GM19328 (cell line): ENCODE measurements at regions not wholly inside any gene's neighbourhood (a gene's known extent, or its start where the extent isn't known, plus 50 kb on each side); places are given as distances from the start of the nearest gene placed in this dataset.

ENCODE experiments used
- ATAC-seq: cut with Tn5 transposase; IDR thresholded peaks from one replicate; pipeline ENCODE4 v1.9.1; 2021; ENCODE audit warnings: mild to moderate bottlenecking, moderate library complexity; ENCODE audit not compliant: unreplicated experiment

GRCh38 chr2:30338475-30338874 is 107.1 kb downstream of the LBH start:
- ATAC-seq: no peak

DNA sequence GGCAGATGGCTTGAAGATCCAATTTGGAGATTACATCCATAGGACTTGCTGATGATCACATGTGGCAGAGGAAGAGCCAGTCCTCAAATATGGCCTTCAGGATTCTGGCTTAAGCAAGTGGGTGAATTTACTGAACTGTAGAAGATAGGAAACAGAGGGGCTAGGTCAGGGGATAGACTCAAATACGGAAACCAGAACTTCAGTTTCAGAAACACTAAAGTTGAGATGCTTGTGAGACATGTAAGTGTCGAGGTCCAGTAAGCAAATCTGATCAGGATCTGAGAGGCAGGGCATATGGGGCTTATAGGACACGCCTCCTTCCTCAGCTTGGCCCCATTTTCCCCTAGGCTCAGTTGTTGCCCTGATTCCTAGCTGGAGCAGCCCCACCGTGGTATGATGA is 107.7 kb downstream of the LBH start:
- ATAC-seq: no peak

- ATAC-seq: no peak
These were observed 105.4 kb upstream of the LCLAT1 start for GRCh38 chr2:30341500-30342267.

- no peak for ATAC-seq
These were observed 100.4 kb upstream of the LCLAT1 start for GRCh38 chr2:30346471-30347169.

GRCh38 chr2:30348825-30349224 is 98.2 kb upstream of the LCLAT1 start:
- ATAC-seq: no peak

GRCh38 chr2:30349691-30350090 is 97.4 kb upstream of the LCLAT1 start:
- ATAC-seq: no peak

- ATAC-seq: no peak
These were observed 95.9 kb upstream of the LCLAT1 start for GRCh38 chr2:30351116-30351515.

GRCh38 chr2:30351949-30352348 is 95.1 kb upstream of the LCLAT1 start:
- no peak for ATAC-seq

DNA sequence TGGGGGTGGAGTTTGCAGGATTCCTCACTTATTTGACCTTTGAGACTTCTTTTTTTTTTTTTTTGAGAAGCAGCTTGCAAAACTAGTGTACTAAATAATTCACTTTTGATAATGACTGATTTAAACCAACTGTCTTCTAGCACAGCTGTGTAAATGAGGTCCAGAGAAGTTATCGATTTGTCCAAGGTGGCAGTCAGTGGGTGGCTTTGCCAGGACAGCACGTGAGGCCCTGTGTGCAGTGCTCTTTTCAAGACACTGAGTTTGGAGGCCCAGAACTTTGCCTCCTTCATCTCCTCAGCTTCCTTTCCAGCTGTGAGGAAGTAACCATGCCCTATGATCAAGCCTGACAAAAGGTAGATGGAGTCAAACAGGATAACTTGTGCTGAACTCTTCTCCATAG is 92.9 kb upstream of the LCLAT1 start:
- ATAC-seq: no peak

- ATAC-seq: no peak
These were observed 92.4 kb upstream of the LCLAT1 start for GRCh38 chr2:30354621-30355020.

GRCh38 chr2:30355306-30355705 is 91.7 kb upstream of the LCLAT1 start:
- no peak for ATAC-seq

DNA sequence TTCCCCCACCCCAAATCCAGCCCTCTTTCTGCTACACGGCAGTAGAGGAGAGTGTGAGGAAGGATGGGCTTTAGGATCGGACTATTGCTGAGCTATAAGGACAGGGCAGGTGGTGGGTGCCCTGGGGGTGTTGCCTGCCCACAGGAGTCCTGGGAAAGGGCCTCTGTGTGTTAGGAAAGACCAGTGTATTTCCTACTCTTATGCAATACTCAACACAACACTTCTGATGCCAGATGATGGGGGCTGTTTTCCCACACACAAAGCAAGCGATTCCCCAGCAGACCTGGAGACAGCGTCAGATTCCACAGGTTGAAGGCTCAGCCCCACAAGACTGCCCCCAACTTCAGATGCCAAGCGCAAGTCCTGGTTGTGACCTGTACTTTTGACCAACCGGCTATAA is 91.0 kb upstream of the LCLAT1 start:
- ATAC-seq: no peak

DNA sequence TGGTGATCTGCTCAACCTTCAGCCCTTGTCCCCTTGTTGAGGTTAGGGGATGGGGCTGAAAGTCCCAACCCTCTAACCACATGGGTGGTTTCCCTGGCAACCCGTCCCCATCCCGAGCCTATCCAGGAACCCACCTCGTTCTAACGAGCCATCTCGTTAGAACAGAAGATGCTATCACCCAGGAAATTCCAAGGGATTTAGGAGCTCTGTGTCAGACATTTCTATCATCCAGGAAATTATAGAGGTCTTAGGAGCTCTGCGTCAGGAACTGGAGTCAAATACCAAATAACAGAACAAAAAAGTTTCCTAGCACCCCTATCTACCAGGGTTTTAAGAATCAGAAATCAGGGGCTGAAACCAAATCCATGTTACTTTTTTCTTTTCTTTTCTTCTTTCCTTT is 90.3 kb upstream of the LCLAT1 start:
- ATAC-seq: no peak

- ATAC-seq: no peak
These were observed 88.7 kb upstream of the LCLAT1 start for GRCh38 chr2:30358351-30358750.

DNA sequence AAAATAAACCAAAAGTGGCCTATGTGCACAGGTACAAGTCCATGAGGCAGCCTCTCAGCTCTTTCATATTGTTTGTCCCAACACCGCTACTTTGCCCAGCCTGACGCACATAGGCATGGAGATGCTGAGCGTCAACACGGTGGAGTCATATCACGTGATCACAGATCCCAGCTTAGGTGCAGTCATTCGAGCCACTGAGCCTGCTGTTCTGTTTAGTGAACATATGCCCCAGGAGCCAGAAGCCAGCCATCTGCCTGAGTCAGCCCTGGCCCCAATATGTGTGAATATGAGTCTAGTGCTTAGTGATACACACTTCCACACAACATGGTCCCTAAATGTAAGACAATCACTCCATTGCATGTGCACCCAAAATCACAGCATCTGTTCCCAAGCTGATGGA is 88.2 kb upstream of the LCLAT1 start:
- ATAC-seq: no peak

GRCh38 chr2:30359644-30360167 is 87.3 kb upstream of the LCLAT1 start:
- no peak for ATAC-seq

DNA sequence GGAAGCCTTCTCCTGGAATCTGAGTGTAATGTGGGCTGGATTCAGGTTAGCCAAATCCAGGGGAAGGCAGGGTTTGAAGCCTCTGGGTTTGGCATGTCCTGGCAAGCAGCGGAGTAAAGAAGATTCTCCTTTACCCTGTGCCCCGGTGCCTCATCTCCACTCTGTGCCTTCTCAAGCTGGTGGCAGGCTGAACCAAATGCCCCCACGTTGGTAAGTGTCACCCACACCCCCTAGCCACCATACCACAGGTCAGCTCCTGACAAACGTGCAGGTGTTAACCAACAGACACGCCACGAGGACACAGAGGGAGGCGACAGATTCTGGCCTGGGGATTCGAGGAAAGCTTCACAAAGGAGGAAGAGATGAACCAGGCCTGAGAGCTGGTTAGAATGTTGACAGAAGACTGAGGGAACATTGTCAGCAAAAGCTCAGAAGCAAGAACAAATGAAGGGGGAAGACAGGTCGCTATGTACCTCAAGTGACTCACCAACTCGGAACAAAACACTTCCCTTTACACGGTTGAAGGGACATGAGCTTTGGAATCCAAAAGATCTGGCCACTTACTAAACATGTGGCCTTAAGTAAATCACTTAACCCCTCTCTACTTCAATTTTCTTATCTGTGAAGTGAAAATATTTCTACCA is 85.2 kb upstream of the LCLAT1 start:
- no peak for ATAC-seq

DNA sequence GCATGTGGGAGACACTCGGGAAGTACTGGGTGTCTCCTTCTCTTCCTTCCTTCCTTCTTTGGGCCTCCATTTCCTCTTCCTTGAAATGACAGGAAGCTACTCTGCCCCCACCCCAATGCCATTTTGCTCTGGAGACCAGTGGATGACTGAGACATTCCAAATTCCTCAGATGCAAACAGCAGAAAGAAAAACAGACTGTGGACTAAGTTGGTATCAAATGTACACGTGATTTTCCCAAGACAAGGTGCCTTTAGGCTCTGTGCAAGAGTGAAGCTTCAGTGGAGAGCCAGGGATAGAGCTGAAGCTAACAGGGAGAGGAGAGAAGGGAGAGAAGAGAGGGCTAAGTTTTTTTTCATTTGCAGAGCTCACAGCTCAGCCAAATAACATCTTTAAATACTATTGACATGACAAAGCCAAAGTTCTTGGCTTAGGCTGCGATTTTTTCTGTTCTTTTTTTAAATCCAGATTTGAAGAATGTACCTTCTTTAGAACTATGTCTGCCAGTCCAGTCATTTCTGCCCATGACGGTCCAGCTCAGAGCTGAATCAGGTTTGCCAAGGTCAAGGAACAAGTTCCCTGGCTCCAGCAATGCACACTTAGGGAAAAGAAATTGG is 84.5 kb upstream of the LCLAT1 start:
- no peak for ATAC-seq

DNA sequence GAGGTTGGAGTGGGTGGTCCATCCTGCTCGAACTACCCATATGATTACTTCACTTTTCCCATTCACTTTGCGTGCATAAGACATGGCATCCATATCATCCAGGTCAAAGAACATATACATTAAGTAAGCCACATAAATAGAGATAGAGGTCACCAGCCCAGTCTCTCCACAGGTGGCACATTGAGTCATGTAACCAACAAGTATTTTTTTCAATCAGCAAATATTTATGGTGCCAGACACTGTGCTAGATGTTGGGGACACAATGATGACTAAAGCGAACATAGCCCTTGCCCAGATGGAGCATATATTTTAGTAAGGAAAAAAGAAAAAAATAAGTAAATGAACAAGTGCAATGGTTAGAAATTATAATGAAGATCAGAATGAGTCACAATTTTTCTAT is 83.6 kb upstream of the LCLAT1 start:
- no peak for ATAC-seq

- no peak for ATAC-seq
These were observed 81.8 kb upstream of the LCLAT1 start for GRCh38 chr2:30365201-30365600.

DNA sequence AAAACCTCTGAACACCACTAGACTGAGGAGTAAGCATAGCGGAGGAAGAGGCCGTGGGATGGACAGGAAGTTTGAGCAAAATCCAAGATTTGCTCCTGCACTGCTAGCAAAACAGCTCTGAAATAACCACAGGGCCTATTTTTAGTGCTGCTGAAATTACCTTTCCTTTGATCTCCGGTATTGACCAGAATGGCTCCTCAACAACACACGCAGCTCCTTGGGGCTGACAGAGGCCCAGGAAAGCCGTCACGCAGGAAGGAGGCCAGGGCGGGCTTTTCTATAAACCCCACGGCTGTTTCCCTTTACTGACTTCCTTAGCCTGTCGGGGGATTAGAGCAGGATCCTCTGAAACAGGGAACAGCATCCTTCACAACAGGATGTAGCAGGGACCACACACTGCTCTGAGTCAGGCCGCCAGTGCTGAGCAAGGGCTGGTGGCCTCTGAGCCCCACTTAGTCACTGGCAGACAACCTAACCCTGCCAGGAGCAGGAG is 80.8 kb upstream of the LCLAT1 start:
- no peak for ATAC-seq
